ENCODE measurements at regions not wholly inside any gene's neighbourhood (a gene's known extent, or its start where the extent isn't known, plus 50 kb on each side); places are given as distances from the start of the nearest gene placed in this dataset.

GRCh38 chrX:69554321-69554947 is 50.3 kb downstream of the NALF2 start:
- no peak for ATAC-seq

GRCh38 chrX:69555481-69556041 is 51.4 kb downstream of the NALF2 start:
- Histone ChIP-seq H3K9me3 (no peaks in the 10 kb centered on the region), H3K27me3 (peaks cover 0 to 4% (median 0%) of the 10 kb centered on the region in 7 donors), H3K27ac (peak overlapping the region in 4 of 10 donors; percentile 6 to 29 (median 20)), H3K4me1 (no peaks in the 10 kb centered on the region), H3K4me3 (no peak overlapping the region), H3K36me3 (no peaks in the 10 kb centered on the region)
- ATAC-seq (peak in 4 of 8 donors; percentile 15 to 52 (median 36)), DNase-seq (peak in 1 of 2 donors; percentile 22)
- no peak for TF ChIP-seq CTCF (IDR thresholded peaks at IDR 0.05)
- intact Hi-C loops (cut with DNase I), result loop anchor here in 1 of 10 donors (5.0 kb wide), 1 partner anchor 62 kb away; the partner anchor contains the start of gene EDA
- WGBS, 2 donors, result 54 to 70% methylated on average over 6 of the region's 6 CpGs

More at GRCh38 chrX:69554321-69554947, 50.3 kb downstream of the NALF2 start:
- Histone ChIP-seq H3K36me3 (no peaks in the 10 kb centered on the region), H3K27ac (peak overlapping the region in 1 of 10 donors; percentile 29), H3K4me1 (no peaks in the 10 kb centered on the region), H3K9me3 (no peaks in the 10 kb centered on the region), H3K27me3 (peaks cover 0 to 4% (median 0%) of the 10 kb centered on the region in 7 donors), H3K4me3 (no peak overlapping the region)
- intact Hi-C loops (cut with DNase I), result no loop called here
- no peak for TF ChIP-seq CTCF (IDR thresholded peaks at IDR 0.05)
- DNase-seq, result no peak
- 71 to 82% methylated on average over 4 of the region's 4 CpGs for WGBS, 2 donors

- Histone ChIP-seq H3K4me1 (no peaks in the 10 kb centered on the region), H3K36me3 (no peaks in the 10 kb centered on the region), H3K9me3 (no peaks in the 10 kb centered on the region), H3K27me3 (peaks cover 0 to 4% (median 0%) of the 10 kb centered on the region in 7 donors), H3K27ac (peak overlapping the region in 2 of 10 donors; percentile 16 to 23), H3K4me3 (no peak overlapping the region)
- intact Hi-C loops (cut with DNase I), result loop anchor here in 1 of 10 donors (5.0 kb wide), 1 partner anchor 61 kb away; the partner anchor contains the start of gene EDA
- no peak for DNase-seq
- peak in 6 of 8 donors; percentile 25 to 85 (median 34) for ATAC-seq
- WGBS, 2 donors, result 66 to 68% methylated on average over 16 of the region's 16 CpGs
- no peak for TF ChIP-seq CTCF (IDR thresholded peaks at IDR 0.05)
Observed at GRCh38 chrX:69556060-69557011, 52.2 kb downstream of the NALF2 start.
